Astrocyte (in vitro differentiated cells and primary cell): ENCODE measurements at regions not wholly inside any gene's neighbourhood (a gene's known extent, or its start where the extent isn't known, plus 50 kb on each side); places are given as distances from the start of the nearest gene placed in this dataset.

Experiments used
- CTCF ChIP-seq: IDR thresholded peaks from 2 replicates; pipeline ENCODE4 v1.5.1; 2011; ENCODE audit warnings: low read depth, mild to moderate bottlenecking, inconsistent platforms, low read length, moderate library complexity; ENCODE audit not compliant: insufficient read depth
- EZH2 ChIP-seq: IDR thresholded peaks from 2 replicates; pipeline ENCODE4 v1.6.1; 2012; ENCODE audit warnings: mild to moderate bottlenecking, low read length, inconsistent platforms; ENCODE audit not compliant: insufficient read depth

- TF ChIP-seq CTCF (no peak), EZH2 (no peak)
Measured at GRCh38 chr1:55767171-55767570, 552.0 kb upstream of the USP24 start.
